Loucy (cell line): ENCODE measurements at regions not wholly inside any gene's neighbourhood (a gene's known extent, or its start where the extent isn't known, plus 50 kb on each side); places are given as distances from the start of the nearest gene placed in this dataset.

ENCODE experiments used
- H2AFZ ChIP-seq: fragments of 200-600 bp; sonication (generic); 2 replicates; pipeline ENCODE4 v1.6.0; 2016; ENCODE audit warnings: antibody characterized with exemption, mild to moderate bottlenecking, low read length, moderate library complexity
- H3F3A ChIP-seq: fragments of 200-600 bp; 2 replicates; pipeline ENCODE4 v1.6.0; 2016; ENCODE audit warnings: antibody characterized with exemption, low read depth, mild to moderate bottlenecking
- H3K27me3 ChIP-seq: fragments of 200-600 bp; sonication (generic); 2 replicates; pipeline ENCODE4 v1.6.1; 2014; ENCODE audit warnings: low read length, mild to moderate bottlenecking; ENCODE audit not compliant: insufficient read depth, poor library complexity, severe bottlenecking
- H3K36me3 ChIP-seq: fragments of 200-600 bp; sonication (generic); 2 replicates; pipeline ENCODE4 v1.6.1; 2016; ENCODE audit warnings: low read length; ENCODE audit not compliant: insufficient read depth
- H3K4me1 ChIP-seq: fragments of 200-600 bp; sonication (generic); 2 replicates; pipeline ENCODE4 v1.5.1; 2014; ENCODE audit warnings: low read length, mild to moderate bottlenecking; ENCODE audit not compliant: insufficient read depth, poor library complexity, severe bottlenecking
- H3K4me2 ChIP-seq: fragments of 200-600 bp; sonication (generic); 2 replicates; pipeline ENCODE4 v1.6.0; 2014; ENCODE audit warnings: antibody characterized with exemption, low read length, low read depth, mild to moderate bottlenecking; ENCODE audit not compliant: poor library complexity, severe bottlenecking
- H3K4me3 ChIP-seq: fragments of 200-600 bp; sonication (generic); 2 replicates; pipeline ENCODE4 v1.5.1; 2014; ENCODE audit warnings: low read length, mild to moderate bottlenecking, mixed read lengths; ENCODE audit not compliant: poor library complexity, severe bottlenecking
- H3K79me2 ChIP-seq: fragments of 200-600 bp; sonication (generic); 2 replicates; pipeline ENCODE4 v1.6.1; 2014; ENCODE audit warnings: low read length; ENCODE audit not compliant: insufficient read depth
- H3K9ac ChIP-seq: fragments of 200-600 bp; sonication (generic); 2 replicates; pipeline ENCODE4 v1.6.0; 2014; ENCODE audit warnings: mild to moderate bottlenecking, low read depth, low read length, moderate library complexity; ENCODE audit not compliant: poor library complexity, severe bottlenecking
- H3K9me2 ChIP-seq: fragments of 200-600 bp; sonication (generic); replicated peaks from 2 replicates; pipeline ENCODE4 v1.6.1; 2016; ENCODE audit warnings: low read depth, low read length, mixed read lengths
- H3K9me3 ChIP-seq: fragments of 200-600 bp; sonication (generic); 2 replicates; pipeline ENCODE4 v1.6.1; 2014; ENCODE audit warnings: mild to moderate bottlenecking, antibody characterized with exemption, low read length, low read depth; ENCODE audit not compliant: insufficient read depth
- H4K20me1 ChIP-seq: fragments of 200-600 bp; sonication (generic); 2 replicates; pipeline ENCODE4 v1.6.0; 2014; ENCODE audit warnings: antibody characterized with exemption, low read length, mild to moderate bottlenecking; ENCODE audit not compliant: insufficient read depth, poor library complexity, severe bottlenecking
- CTCF ChIP-seq: fragments of 200-600 bp; sonication (generic); conservative IDR thresholded peaks from 2 replicates; pipeline ENCODE4 v1.5.1; 2014; ENCODE audit warnings: mild to moderate bottlenecking, antibody characterized with exemption, low read length
- EZH2phosphoT487 ChIP-seq: fragments of 200-600 bp; IDR thresholded peaks from 2 replicates; pipeline ENCODE4 v1.6.1; 2018; ENCODE audit warnings: antibody characterized with exemption, mild to moderate bottlenecking, moderate library complexity, borderline replicate concordance

GRCh38 chr2:116674188-116674587 lies 1140.3 kb upstream of the DDX18 start:
- no peaks in the 10 kb centered on the region for H3K9me2 ChIP-seq
- H3K4me3 ChIP-seq: no peak overlapping the region
- H3K79me2 ChIP-seq: no peaks in the 10 kb centered on the region
- no peaks in the 10 kb centered on the region for H3F3A ChIP-seq
- TF ChIP-seq CTCF: no peak
- TF ChIP-seq EZH2phosphoT487: no peak
- H3K4me2 ChIP-seq: no peak overlapping the region
- no peaks in the 10 kb centered on the region for H3K4me1 ChIP-seq
- H4K20me1 ChIP-seq: no peaks in the 10 kb centered on the region
- H3K9ac ChIP-seq: no peak overlapping the region
- no peak overlapping the region for H2AFZ ChIP-seq
- H3K36me3 ChIP-seq: no peaks in the 10 kb centered on the region
- no peaks in the 10 kb centered on the region for H3K9me3 ChIP-seq
- H3K27me3 ChIP-seq: no peaks in the 10 kb centered on the region

- H2AFZ ChIP-seq: no peak overlapping the region
- no peaks in the 10 kb centered on the region for H3K9me3 ChIP-seq
- no peaks in the 10 kb centered on the region for H3K27me3 ChIP-seq
- no peaks in the 10 kb centered on the region for H3F3A ChIP-seq
- H3K36me3 ChIP-seq: no peaks in the 10 kb centered on the region
- no peaks in the 10 kb centered on the region for H4K20me1 ChIP-seq
- no peak overlapping the region for H3K9ac ChIP-seq
- H3K9me2 ChIP-seq: no peaks in the 10 kb centered on the region
- H3K4me3 ChIP-seq: no peak overlapping the region
- H3K4me1 ChIP-seq: no peaks in the 10 kb centered on the region
- H3K4me2 ChIP-seq: no peak overlapping the region
- H3K79me2 ChIP-seq: no peaks in the 10 kb centered on the region
- no peak for TF ChIP-seq EZH2phosphoT487
- TF ChIP-seq CTCF: no peak
These were observed 1137.7 kb upstream of the DDX18 start for GRCh38 chr2:116676776-116677175.

- H2AFZ ChIP-seq: no peak overlapping the region
- H3K9ac ChIP-seq: no peak overlapping the region
- no peaks in the 10 kb centered on the region for H4K20me1 ChIP-seq
- no peaks in the 10 kb centered on the region for H3F3A ChIP-seq
- H3K36me3 ChIP-seq: no peaks in the 10 kb centered on the region
- no peaks in the 10 kb centered on the region for H3K79me2 ChIP-seq
- H3K9me3 ChIP-seq: no peaks in the 10 kb centered on the region
- no peak overlapping the region for H3K4me3 ChIP-seq
- H3K27me3 ChIP-seq: no peaks in the 10 kb centered on the region
- H3K4me2 ChIP-seq: no peak overlapping the region
- no peak for TF ChIP-seq CTCF
- TF ChIP-seq EZH2phosphoT487: no peak
- H3K4me1 ChIP-seq: no peaks in the 10 kb centered on the region
- H3K9me2 ChIP-seq: no peaks in the 10 kb centered on the region
These were observed 1134.1 kb upstream of the DDX18 start for GRCh38 chr2:116680256-116680936.
